ENCODE measurements at regions not wholly inside any gene's neighbourhood (a gene's known extent, or its start where the extent isn't known, plus 50 kb on each side); places are given as distances from the start of the nearest gene placed in this dataset.

DNA sequence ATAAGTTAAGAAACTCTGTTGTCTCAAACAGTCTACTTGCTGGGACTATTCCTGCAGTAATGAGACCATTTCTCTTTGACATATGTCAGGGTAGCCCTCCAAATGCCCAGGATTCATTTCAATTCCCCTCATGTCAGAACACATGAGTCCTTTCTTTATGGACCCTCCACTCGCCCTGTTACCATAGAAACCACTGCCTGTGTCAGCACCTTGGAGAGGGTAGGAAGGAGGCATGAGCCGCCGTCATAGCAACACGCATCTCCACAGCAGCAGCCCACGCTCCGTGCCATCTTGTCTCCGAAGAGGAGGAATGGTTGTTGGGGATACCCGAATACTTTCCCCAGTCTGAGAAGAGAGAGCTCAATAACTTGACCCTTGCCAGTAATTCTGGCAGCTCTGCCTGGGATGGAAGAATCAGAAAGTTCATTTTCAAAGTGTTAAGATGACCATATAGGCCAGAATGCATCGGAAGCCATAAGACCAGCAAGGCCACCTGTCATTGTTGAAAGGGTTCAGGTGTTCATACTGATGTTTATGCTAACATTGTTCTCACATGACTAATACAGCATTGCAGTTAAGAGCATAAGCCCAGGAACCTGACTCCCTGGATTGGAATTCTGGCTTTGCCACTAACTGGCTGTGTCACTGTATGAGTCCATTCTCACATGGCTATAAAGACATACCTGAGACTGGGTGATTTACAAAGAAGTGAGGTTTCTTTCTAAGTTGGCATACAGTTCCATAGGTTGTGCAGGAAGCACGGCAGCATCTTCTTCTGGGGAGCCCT lies 141.3 kb downstream of the ABCC12 start:
- H3K27me3 Mint-ChIP-seq (ENCODE audit: low read depth): peaks cover 7% of the 10 kb centered on the region
- no peak overlapping the region for H3K27ac Mint-ChIP-seq
- H3K36me3 Mint-ChIP-seq: no peaks in the 10 kb centered on the region
- H3K4me3 Mint-ChIP-seq: no peak overlapping the region
- no peaks in the 10 kb centered on the region for H3K4me1 Mint-ChIP-seq
- peaks cover 4% of the 10 kb centered on the region for H3K9me3 Mint-ChIP-seq
- no peak for DNase-seq (ENCODE audit: low spot score in 2 of 2, unreplicated experiment in 2 of 2)
- TF ChIP-seq CTCF (IDR thresholded peaks at IDR 0.05; ENCODE audit: unreplicated experiment): no peak

- Mint-ChIP-seq H3K27me3 (ENCODE audit: low read depth) (peaks cover 7% of the 10 kb centered on the region), H3K4me3 (no peak overlapping the region), H3K36me3 (no peaks in the 10 kb centered on the region), H3K4me1 (no peaks in the 10 kb centered on the region), H3K9me3 (peaks cover 4% of the 10 kb centered on the region), H3K27ac (no peak overlapping the region)
- no peak for TF ChIP-seq CTCF (IDR thresholded peaks at IDR 0.05; ENCODE audit: unreplicated experiment)
- no peak for DNase-seq (ENCODE audit: low spot score in 2 of 2, unreplicated experiment in 2 of 2)
These were observed 142.3 kb downstream of the ABCC12 start for GRCh38 chr16:48013491-48013901.

GRCh38 chr16:48011878-48012658 lies 143.7 kb downstream of the ABCC12 start:
- Mint-ChIP-seq H3K36me3 (no peaks in the 10 kb centered on the region), H3K27ac (no peak overlapping the region), H3K4me3 (no peak overlapping the region), H3K27me3 (ENCODE audit: low read depth) (peaks cover 7% of the 10 kb centered on the region), H3K9me3 (peaks cover 4% of the 10 kb centered on the region), H3K4me1 (no peaks in the 10 kb centered on the region)
- no peak for DNase-seq (ENCODE audit: low spot score in 2 of 2, unreplicated experiment in 2 of 2)
- TF ChIP-seq CTCF (IDR thresholded peaks at IDR 0.05; ENCODE audit: unreplicated experiment): no peak

- Mint-ChIP-seq H3K4me1 (no peaks in the 10 kb centered on the region), H3K27ac (no peak overlapping the region), H3K27me3 (ENCODE audit: low read depth) (peaks cover 7% of the 10 kb centered on the region), H3K4me3 (no peak overlapping the region), H3K36me3 (no peaks in the 10 kb centered on the region), H3K9me3 (peaks cover 4% of the 10 kb centered on the region)
- TF ChIP-seq CTCF (IDR thresholded peaks at IDR 0.05; ENCODE audit: unreplicated experiment): no peak
- no peak for DNase-seq (ENCODE audit: low spot score in 2 of 2, unreplicated experiment in 2 of 2)
These were observed 144.3 kb downstream of the ABCC12 start for GRCh38 chr16:48011466-48011865.

DNA sequence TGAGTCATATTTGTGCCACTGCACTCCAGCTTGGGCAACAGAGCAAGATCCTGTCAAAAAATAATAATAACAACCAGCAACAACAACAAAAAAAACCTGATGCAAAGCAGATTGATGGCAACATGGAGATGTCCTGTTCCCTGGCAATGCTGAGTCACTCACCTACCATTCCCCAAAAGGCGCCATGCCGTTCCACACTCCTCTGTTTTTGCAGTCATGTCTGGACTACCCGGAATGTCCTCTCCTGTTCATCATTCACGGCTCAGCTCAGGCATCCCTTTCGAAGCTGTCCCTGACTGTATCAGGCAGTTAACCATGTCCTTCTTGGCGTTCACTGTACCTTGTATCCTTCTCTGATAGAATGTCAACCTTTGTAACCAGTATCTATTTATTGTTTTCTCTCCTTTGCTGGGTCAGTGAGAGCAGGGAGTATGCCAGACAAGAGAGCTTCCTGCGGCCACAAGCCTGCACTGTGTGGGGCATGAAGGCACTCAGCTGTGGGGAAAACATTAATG lies 147.7 kb downstream of the ABCC12 start:
- H3K27ac Mint-ChIP-seq: no peak overlapping the region

More for the DNA sequence above, 147.7 kb downstream of the ABCC12 start:
- Mint-ChIP-seq H3K27me3 (ENCODE audit: low read depth) (peaks cover 7% of the 10 kb centered on the region), H3K36me3 (no peaks in the 10 kb centered on the region), H3K4me1 (no peaks in the 10 kb centered on the region), H3K9me3 (peaks cover 3% of the 10 kb centered on the region), H3K4me3 (no peak overlapping the region)
- TF ChIP-seq CTCF (IDR thresholded peaks at IDR 0.05; ENCODE audit: unreplicated experiment): no peak
- DNase-seq (ENCODE audit: low spot score in 2 of 2, unreplicated experiment in 2 of 2): no peak
